Neuronal stem cell (in vitro differentiated cells): ENCODE measurements at regions not wholly inside any gene's neighbourhood (a gene's known extent, or its start where the extent isn't known, plus 50 kb on each side); places are given as distances from the start of the nearest gene placed in this dataset.

Source experiments
- DNase-seq: peaks from one replicate; pipeline ENCODE4 v3.0.0-alpha.2; 2013; ENCODE audit warnings: low spot score
- H2AFZ ChIP-seq: one replicate; pipeline ENCODE4 v1.6.1; 2013; ENCODE audit warnings: mild to moderate bottlenecking, low read length, inconsistent platforms
- H2AK5ac ChIP-seq: 2 replicates; pipeline ENCODE4 v1.6.1; 2013; ENCODE audit warnings: low read depth, mild to moderate bottlenecking, inconsistent platforms, low read length, moderate library complexity, mixed read lengths
- H2BK120ac ChIP-seq: 2 replicates; pipeline ENCODE4 v1.6.1; 2013; ENCODE audit warnings: low read depth, mild to moderate bottlenecking, inconsistent platforms, low read length, moderate library complexity, mixed read lengths
- H2BK12ac ChIP-seq: one replicate; pipeline ENCODE4 v1.6.1; 2013; ENCODE audit warnings: low read length, inconsistent platforms
- H2BK15ac ChIP-seq: 2 replicates; pipeline ENCODE4 v1.6.1; 2013; ENCODE audit warnings: mild to moderate bottlenecking, low read length, inconsistent platforms, mixed read lengths
- H2BK5ac ChIP-seq: one replicate; pipeline ENCODE4 v1.6.1; 2013; ENCODE audit warnings: inconsistent platforms, mild to moderate bottlenecking, low read length, moderate library complexity
- H3K14ac ChIP-seq: one replicate; pipeline ENCODE4 v1.6.1; 2013; ENCODE audit warnings: low read length, inconsistent platforms
- H3K18ac ChIP-seq: 2 replicates; pipeline ENCODE4 v1.6.1; 2013; ENCODE audit warnings: low read length, inconsistent platforms
- H3K23ac ChIP-seq: 2 replicates; pipeline ENCODE4 v1.6.1; 2013; ENCODE audit warnings: low read depth, mild to moderate bottlenecking, mixed read lengths, low read length, inconsistent platforms; ENCODE audit not compliant: poor library complexity
- H3K27ac ChIP-seq: replicated peaks from 3 replicates; pipeline ENCODE4 v1.5.1; 2013; ENCODE audit warnings: low read length, inconsistent platforms
- H3K27me3 ChIP-seq, 3 experiments: 2 replicates each; pipeline ENCODE4 v1.6.1; 2013; ENCODE audit warnings: low read length in 3 of 3, mild to moderate bottlenecking in 2 of 3, inconsistent platforms in 1 of 3, low read depth in 1 of 3, mixed read lengths in 1 of 3, moderate library complexity in 1 of 3; ENCODE audit not compliant: control insufficient read depth in 3 of 3, insufficient read depth in 3 of 3
- H3K36me3 ChIP-seq, 2 donors: replicated peaks in 1 of 2; 2 replicates each; pipeline ENCODE4 v1.6.1; 2013; ENCODE audit warnings: low read length in 2 of 2; ENCODE audit not compliant: control insufficient read depth in 2 of 2, insufficient read depth in 2 of 2
- H3K4ac ChIP-seq: 2 replicates; pipeline ENCODE4 v1.6.1; 2013; ENCODE audit warnings: inconsistent platforms, mild to moderate bottlenecking, low read length, moderate library complexity
- H3K4me1 ChIP-seq, 2 donors: 1 replicate in 1 of 2; 2 replicates in 1 of 2; pipeline ENCODE4 v1.6.1; 2013; ENCODE audit warnings: low read length in 2 of 2, low read depth in 1 of 2; ENCODE audit not compliant: control insufficient read depth in 2 of 2, insufficient read depth in 1 of 2
- H3K4me2 ChIP-seq: one replicate; pipeline ENCODE4 v1.6.1; 2013; ENCODE audit warnings: mild to moderate bottlenecking, low read length, inconsistent platforms; ENCODE audit not compliant: insufficient read depth, poor library complexity, severe bottlenecking
- H3K4me3 ChIP-seq, 2 donors: 2 replicates each; pipeline ENCODE4 v1.5.1; 2013; ENCODE audit warnings: low read length in 2 of 2, mild to moderate bottlenecking in 2 of 2, inconsistent platforms in 1 of 2, moderate library complexity in 1 of 2
- H3K79me1 ChIP-seq: one replicate; pipeline ENCODE4 v1.6.1; 2013; ENCODE audit warnings: low read depth, mild to moderate bottlenecking, inconsistent platforms, low read length, moderate library complexity
- H3K9ac ChIP-seq: one replicate; pipeline ENCODE4 v1.6.1; 2013; ENCODE audit warnings: mild to moderate bottlenecking, low read depth, low read length, inconsistent platforms; ENCODE audit not compliant: poor library complexity
- H3K9me3 ChIP-seq, 2 donors: replicated peaks in 1 of 2; 2 replicates each; pipeline versions ENCODE3 to v1.6.1; 2013; ENCODE audit warnings: low read length in 2 of 2, mild to moderate bottlenecking in 2 of 2, inconsistent platforms in 1 of 2, low read depth in 1 of 2, mixed read lengths in 1 of 2, moderate library complexity in 1 of 2; ENCODE audit not compliant: control insufficient read depth in 2 of 2, insufficient read depth in 1 of 2
- H4K8ac ChIP-seq: one replicate; pipeline ENCODE4 v1.6.1; 2013; ENCODE audit warnings: low read depth, mild to moderate bottlenecking, inconsistent platforms, low read length, moderate library complexity
- H4K91ac ChIP-seq: one replicate; pipeline ENCODE4 v1.6.1; 2013; ENCODE audit warnings: low read length, low read depth, mild to moderate bottlenecking, inconsistent platforms; ENCODE audit not compliant: poor library complexity
- WGBS, 2 donors: extraction: QIAGEN DNeasy Blood & Tissue Kit; methylation state at CpG; one replicate each; pipeline ENCODE4 v1.1.7; 2013; ENCODE audit warnings: missing lambda C conversion rate in 2 of 2, mixed read lengths in 1 of 2; ENCODE audit not compliant: insufficient read length in 2 of 2, insufficient replicate concordance in 1 of 2; ENCODE audit errors: extremely low coverage in 2 of 2; 5-methylcytosine and 5-hydroxymethylcytosine counted together

- Histone ChIP-seq H3K79me1 (no peaks in the 10 kb centered on the region), H3K4ac (no peak overlapping the region), H3K4me2 (no peak overlapping the region), H2AFZ (no peak overlapping the region), H3K9me3 (no peaks in the 10 kb centered on the region), H2BK5ac (no peak overlapping the region), H2BK12ac (no peak overlapping the region), H3K4me3 (no peak overlapping the region), H4K91ac (no peak overlapping the region), H3K4me1 (no peaks in the 10 kb centered on the region), H3K27me3 (no peaks in the 10 kb centered on the region), H3K27ac (no peak overlapping the region), H3K9ac (no peak overlapping the region), H3K36me3 (no peaks in the 10 kb centered on the region), H2AK5ac (no peak overlapping the region), H3K18ac (no peak overlapping the region), H4K8ac (no peak overlapping the region), H2BK15ac (no peak overlapping the region), H2BK120ac (no peak overlapping the region), H3K23ac (no peak overlapping the region), H3K14ac (no peak overlapping the region)
- no peak for DNase-seq
- WGBS, 2 donors: no CpG with 5 or more reads among the region's 2 CpGs
These were observed 170.9 kb upstream of the INHBA start for GRCh38 chr7:41873741-41874140.

GRCh38 chr7:41872966-41873365 lies 170.1 kb upstream of the INHBA start:
- Histone ChIP-seq H3K14ac (no peak overlapping the region), H3K27ac (no peak overlapping the region), H3K4me1 (no peaks in the 10 kb centered on the region), H3K27me3 (no peaks in the 10 kb centered on the region), H2BK120ac (no peak overlapping the region), H2BK15ac (no peak overlapping the region), H3K9ac (no peak overlapping the region), H3K79me1 (no peaks in the 10 kb centered on the region), H2BK5ac (no peak overlapping the region), H3K18ac (no peak overlapping the region), H4K91ac (no peak overlapping the region), H3K4me2 (no peak overlapping the region), H2AFZ (no peak overlapping the region), H3K4ac (no peak overlapping the region), H3K9me3 (no peaks in the 10 kb centered on the region), H4K8ac (no peak overlapping the region), H3K4me3 (no peak overlapping the region), H3K23ac (no peak overlapping the region), H2BK12ac (no peak overlapping the region), H3K36me3 (no peaks in the 10 kb centered on the region), H2AK5ac (no peak overlapping the region)
- DNase-seq: no peak
- no CpG with 5 or more reads among the region's 1 CpG for WGBS, 2 donors

- no peaks in the 10 kb centered on the region for H3K4me1 ChIP-seq
- H2BK120ac ChIP-seq: no peak overlapping the region
- H3K18ac ChIP-seq: no peak overlapping the region
- H2BK15ac ChIP-seq: no peak overlapping the region
- H3K14ac ChIP-seq: no peak overlapping the region
- no peak overlapping the region for H4K91ac ChIP-seq
- H2BK5ac ChIP-seq: no peak overlapping the region
- H3K79me1 ChIP-seq: no peaks in the 10 kb centered on the region
- H3K27me3 ChIP-seq: no peaks in the 10 kb centered on the region
- DNase-seq: no peak
- no peak overlapping the region for H3K4me3 ChIP-seq
- no peak overlapping the region for H4K8ac ChIP-seq
- no peak overlapping the region for H3K27ac ChIP-seq
- no peak overlapping the region for H2BK12ac ChIP-seq
- WGBS, 2 donors: no CpG with 5 or more reads among the region's 1 CpG
- H3K9ac ChIP-seq: no peak overlapping the region
- H3K9me3 ChIP-seq: no peaks in the 10 kb centered on the region
- H3K36me3 ChIP-seq: no peaks in the 10 kb centered on the region
- H3K23ac ChIP-seq: no peak overlapping the region
- H2AFZ ChIP-seq: no peak overlapping the region
- H2AK5ac ChIP-seq: no peak overlapping the region
- H3K4me2 ChIP-seq: no peak overlapping the region
- H3K4ac ChIP-seq: no peak overlapping the region
These were observed 167.7 kb upstream of the INHBA start for GRCh38 chr7:41870461-41871138.

- Histone ChIP-seq H2BK120ac (no peak overlapping the region), H3K4me1 (no peaks in the 10 kb centered on the region), H3K9ac (no peak overlapping the region), H4K8ac (no peak overlapping the region), H2BK12ac (no peak overlapping the region), H3K27ac (no peak overlapping the region), H3K79me1 (no peaks in the 10 kb centered on the region), H3K9me3 (peaks cover 0 to 4% of the 10 kb centered on the region in 2 donors), H2AK5ac (no peak overlapping the region), H3K14ac (no peak overlapping the region), H3K4me2 (no peak overlapping the region), H2BK15ac (no peak overlapping the region), H3K36me3 (no peaks in the 10 kb centered on the region), H3K4ac (no peak overlapping the region), H4K91ac (no peak overlapping the region), H3K23ac (no peak overlapping the region), H2BK5ac (no peak overlapping the region), H2AFZ (no peak overlapping the region), H3K27me3 (no peaks in the 10 kb centered on the region), H3K4me3 (no peak overlapping the region), H3K18ac (no peak overlapping the region)
- DNase-seq: no peak
- no CpG with 5 or more reads among the region's 4 CpGs for WGBS, 2 donors
These were observed 167.1 kb upstream of the INHBA start for GRCh38 chr7:41869997-41870396.
